Kasumi-1 (cell line): ENCODE measurements at regions not wholly inside any gene's neighbourhood (a gene's known extent, or its start where the extent isn't known, plus 50 kb on each side); places are given as distances from the start of the nearest gene placed in this dataset.
"Not testable (repeated sequence)": the region's sequence is repeated elsewhere in the genome, so short reads cannot be mapped to it uniquely, and the experiment has no call there.

Experiments
- DNase-seq, 2 experiments: peaks; one replicate each; lab custom pipeline; 2025; lab: John Stamatoyannopoulos, UW

- DNase-seq = no peak
Measured at GRCh38 chr2:16392647-16393499, 272.8 kb downstream of the CYRIA start.

- DNase-seq = no peak
Measured at GRCh38 chr2:16391986-16392385, 273.6 kb downstream of the CYRIA start.

- no peak for DNase-seq
Measured at GRCh38 chr2:16390561-16390960, 275.1 kb downstream of the CYRIA start.

GRCh38 chr2:16389611-16390010, 276.0 kb downstream of the CYRIA start:
- DNase-seq = no peak

- DNase-seq = not testable (repeated sequence)
Measured at GRCh38 chr2:16388199-16388830, 277.3 kb downstream of the CYRIA start.

GRCh38 chr2:16387461-16387984, 278.1 kb downstream of the CYRIA start:
- DNase-seq = no peak

- DNase-seq = no peak
Measured at GRCh38 chr2:16386431-16386830, 279.2 kb downstream of the CYRIA start.

- no peak for DNase-seq
Measured at GRCh38 chr2:16386031-16386430, 279.6 kb downstream of the CYRIA start.

GRCh38 chr2:16385341-16385740, 280.3 kb downstream of the CYRIA start:
- no peak for DNase-seq

- no peak for DNase-seq
Measured at GRCh38 chr2:16383411-16383810, 282.2 kb downstream of the CYRIA start.

- DNase-seq = no peak
Measured at GRCh38 chr2:16382451-16382850, 283.2 kb downstream of the CYRIA start.

GRCh38 chr2:16381511-16381910, 284.1 kb downstream of the CYRIA start:
- no peak for DNase-seq

GRCh38 chr2:16379901-16380300, 285.7 kb downstream of the CYRIA start:
- not testable (repeated sequence) for DNase-seq

GRCh38 chr2:16379061-16379460, 286.6 kb downstream of the CYRIA start:
- not testable (repeated sequence) for DNase-seq

- DNase-seq = no peak
Measured at GRCh38 chr2:16378031-16378430, 287.6 kb downstream of the CYRIA start.

GRCh38 chr2:16375981-16376380, 289.7 kb downstream of the CYRIA start:
- no peak for DNase-seq

GRCh38 chr2:16375351-16375750, 290.3 kb downstream of the CYRIA start:
- DNase-seq = no peak

GRCh38 chr2:16374671-16375070, 291.0 kb downstream of the CYRIA start:
- no peak for DNase-seq

GRCh38 chr2:16373341-16373740, 292.3 kb downstream of the CYRIA start:
- no peak for DNase-seq

- no peak for DNase-seq
Measured at GRCh38 chr2:16371751-16372150, 293.9 kb downstream of the CYRIA start.

GRCh38 chr2:16368951-16369350, 296.7 kb downstream of the CYRIA start:
- no peak for DNase-seq

GRCh38 chr2:16368328-16368727, 297.3 kb downstream of the CYRIA start:
- no peak for DNase-seq

GRCh38 chr2:16365366-16365765, 300.3 kb downstream of the CYRIA start:
- no peak for DNase-seq
